ENCODE measurements at regions not wholly inside any gene's neighbourhood (a gene's known extent, or its start where the extent isn't known, plus 50 kb on each side); places are given as distances from the start of the nearest gene placed in this dataset.
A peak's percentile ranks its signal among the peaks of the same experiment; 100 is the strongest.

GRCh38 chr3:117519776-117520175, 810.2 kb downstream of the TUSC7 start:
- no peak for DNase-seq (ENCODE audit: low spot score)

- DNase-seq (ENCODE audit: low spot score), result no peak
These were observed 811.0 kb downstream of the TUSC7 start for GRCh38 chr3:117520582-117520981.

GRCh38 chr3:117523418-117523817, 813.8 kb downstream of the TUSC7 start:
- no peak for DNase-seq (ENCODE audit: low spot score)

GRCh38 chr3:117524890-117525289, 815.3 kb downstream of the TUSC7 start:
- DNase-seq (ENCODE audit: low spot score), result peak; percentile 45

GRCh38 chr3:117526470-117527079, 817.0 kb downstream of the TUSC7 start:
- peak; percentile 42 for DNase-seq (ENCODE audit: low spot score)

- no peak for DNase-seq (ENCODE audit: low spot score)
These were observed 817.8 kb downstream of the TUSC7 start for GRCh38 chr3:117527346-117527745.

- no peak for DNase-seq (ENCODE audit: low spot score)
These were observed 819.1 kb downstream of the TUSC7 start for GRCh38 chr3:117528688-117529087.

- no peak for DNase-seq (ENCODE audit: low spot score)
These were observed 821.6 kb downstream of the TUSC7 start for GRCh38 chr3:117531078-117531767.

GRCh38 chr3:117532268-117532667, 822.7 kb downstream of the TUSC7 start:
- DNase-seq (ENCODE audit: low spot score), result no peak

GRCh38 chr3:117534138-117534537, 824.6 kb downstream of the TUSC7 start:
- no peak for DNase-seq (ENCODE audit: low spot score)

GRCh38 chr3:117536006-117536405, 826.4 kb downstream of the TUSC7 start:
- DNase-seq (ENCODE audit: low spot score), result no peak

- no peak for DNase-seq (ENCODE audit: low spot score)
These were observed 828.4 kb downstream of the TUSC7 start for GRCh38 chr3:117537949-117538348.

GRCh38 chr3:117539729-117540128, 830.1 kb downstream of the TUSC7 start:
- DNase-seq (ENCODE audit: low spot score), result no peak

- DNase-seq (ENCODE audit: low spot score), result no peak
These were observed 831.0 kb downstream of the TUSC7 start for GRCh38 chr3:117540597-117540996.

- DNase-seq (ENCODE audit: low spot score), result no peak
These were observed 832.1 kb downstream of the TUSC7 start for GRCh38 chr3:117541721-117542120.

GRCh38 chr3:117543521-117543920, 833.9 kb downstream of the TUSC7 start:
- no peak for DNase-seq (ENCODE audit: low spot score)

GRCh38 chr3:117545484-117545883, 835.9 kb downstream of the TUSC7 start:
- no peak for DNase-seq (ENCODE audit: low spot score)

- DNase-seq (ENCODE audit: low spot score), result peak; percentile 72
These were observed 838.5 kb downstream of the TUSC7 start for GRCh38 chr3:117547956-117548550.

- no peak for DNase-seq (ENCODE audit: low spot score)
These were observed 839.0 kb downstream of the TUSC7 start for GRCh38 chr3:117548600-117548999.

- no peak for DNase-seq (ENCODE audit: low spot score)
These were observed 840.1 kb downstream of the TUSC7 start for GRCh38 chr3:117549716-117550115.

- no peak for DNase-seq (ENCODE audit: low spot score)
These were observed 841.2 kb downstream of the TUSC7 start for GRCh38 chr3:117550766-117551165.

- peak; percentile 21 for DNase-seq (ENCODE audit: low spot score)
These were observed 843.9 kb downstream of the TUSC7 start for GRCh38 chr3:117553461-117553860.

- DNase-seq (ENCODE audit: low spot score), result no peak
These were observed 847.2 kb downstream of the TUSC7 start for GRCh38 chr3:117556646-117557407.
